HCT116 (cell line): ENCODE measurements at regions not wholly inside any gene's neighbourhood (a gene's known extent, or its start where the extent isn't known, plus 50 kb on each side); places are given as distances from the start of the nearest gene placed in this dataset.
"Not testable (repeated sequence)": the region's sequence is repeated elsewhere in the genome, so short reads cannot be mapped to it uniquely, and the experiment has no call there.

ENCODE experiments used
- ATAC-seq: fragments of 200-7000 bp; cut with Tn5 transposase; 2 replicates; pipeline ENCODE4 v1.9.1; 2020; ENCODE audit warnings: mild to moderate bottlenecking, moderate library complexity
- BruUV-seq: library from RNA; stranded (reverse); fragments of 400-500 nt; replicated peaks from 2 replicates; lab custom pipeline; 2021; lab: Mats Ljungman, UMichigan
- CTCF ChIA-PET: fragments of 300-600 bp; sonication (Branson Sonifier 250); formaldehyde crosslinking; loops from one replicate; lab custom pipeline; 2021; ENCODE audit warnings: antibody characterized with exemption; lab: Charles Lee
- POLR2A ChIA-PET: fragments of 300-600, 350-600 bp; sonication (Branson Sonifier 250); formaldehyde crosslinking; loops from one replicate; lab custom pipeline; 2021; ENCODE audit warnings: antibody characterized with exemption; lab: Charles Lee
- RAD21 ChIA-PET, 2 experiments: fragments of 300-600 bp; sonication (Branson Sonifier 250); formaldehyde crosslinking; loops; one replicate each; lab custom pipeline; 2023; ENCODE audit warnings: low total read pairs in 2 of 2; ENCODE audit not compliant: uncharacterized antibody in 2 of 2, unreplicated experiment in 2 of 2, low non-redundant PET in 1 of 2; lab: Charles Lee
- DNase-seq: peaks from one replicate; pipeline ENCODE4 v3.0.0-alpha.2; 2010; ENCODE audit warnings: low read depth, low spot score
- H2AFZ ChIP-seq: fragments of 200-600 bp; shearing (Covaris generic), sonication (generic); 2 replicates; pipeline ENCODE4 v1.6.1; 2017; ENCODE audit warnings: low read depth, mixed run types, mixed read lengths, antibody characterized with exemption, low read length; ENCODE audit not compliant: poor library complexity, severe bottlenecking
- H3K27ac ChIP-seq: 2 replicates; pipeline ENCODE4 v1.5.1; 2012; ENCODE audit warnings: low read depth, low read length
- H3K27me3 ChIP-seq: fragments of 200-600 bp; sonication (generic); 2 replicates; pipeline ENCODE4 v1.6.1; 2016; ENCODE audit warnings: mixed run types, low read length, mixed read lengths; ENCODE audit not compliant: insufficient read depth
- H3K36me3 ChIP-seq, 2 experiments: fragments of 200-500 bp in 1 of 2; fragments of 200-600 bp in 1 of 2; sonication (Bioruptor generic) in 1 of 2; sonication (generic) in 1 of 2; 2 replicates each; pipeline versions ENCODE4 v1.5.1 to v1.6.1; 2014 to 2016; ENCODE audit warnings: low read length in 2 of 2, inconsistent platforms in 1 of 2, mixed read lengths in 1 of 2, mixed run types in 1 of 2; ENCODE audit not compliant: insufficient read depth in 2 of 2, control insufficient read depth in 1 of 2
- H3K4me1 ChIP-seq, 2 experiments: fragments of 200-600 bp in 1 of 2; sonication (generic) in 1 of 2; 2 replicates each; pipeline versions ENCODE4 v1.5.1 to v1.6.1; 2012 to 2017; ENCODE audit warnings: low read length in 2 of 2, inconsistent platforms in 1 of 2, mild to moderate bottlenecking in 1 of 2, mixed read lengths in 1 of 2, mixed run types in 1 of 2, moderate library complexity in 1 of 2; ENCODE audit not compliant: insufficient read depth in 2 of 2, control insufficient read depth in 1 of 2
- H3K4me2 ChIP-seq: fragments of 200-600 bp; sonication (generic); 2 replicates; pipeline ENCODE4 v1.6.1; 2017; ENCODE audit warnings: mixed run types, low read length, mixed read lengths
- H3K4me3 ChIP-seq, 2 experiments: fragments of 200-600 bp in 1 of 2; sonication (generic) in 1 of 2; replicated peaks in 1 of 2; 2 replicates each; pipeline ENCODE4 v1.5.1; 2011 to 2016; ENCODE audit warnings: low read length in 2 of 2, control low read depth in 1 of 2, low read depth in 1 of 2, mild to moderate bottlenecking in 1 of 2, mixed read lengths in 1 of 2, mixed run types in 1 of 2
- H3K79me2 ChIP-seq: fragments of 200-600 bp; sonication (generic); 2 replicates; pipeline ENCODE4 v1.6.1; 2017; ENCODE audit warnings: mild to moderate bottlenecking, mixed run types, low read length, moderate library complexity, mixed read lengths; ENCODE audit not compliant: insufficient read depth
- H3K9ac ChIP-seq: fragments of 200-600 bp; sonication (generic); 2 replicates; pipeline ENCODE4 v1.6.1; 2016; ENCODE audit warnings: low read length, mixed read lengths
- H3K9me2 ChIP-seq: fragments of 200-600 bp; sonication (generic), shearing (Covaris generic); 2 replicates; pipeline ENCODE4 v1.6.1; 2017; ENCODE audit warnings: mixed run types, mild to moderate bottlenecking, moderate library complexity; ENCODE audit not compliant: insufficient read depth
- H3K9me3 ChIP-seq, 2 experiments: fragments of 200-500 bp in 1 of 2; fragments of 200-600 bp in 1 of 2; sonication (Bioruptor generic) in 1 of 2; sonication (generic) in 1 of 2; 2 replicates each; pipeline ENCODE4 v1.6.1; 2014 to 2017; ENCODE audit warnings: low read length in 2 of 2, mixed read lengths in 2 of 2, inconsistent platforms in 1 of 2, low read depth in 1 of 2, mild to moderate bottlenecking in 1 of 2, mixed run types in 1 of 2, moderate library complexity in 1 of 2; ENCODE audit not compliant: control insufficient read depth in 1 of 2, insufficient read depth in 1 of 2
- H4K20me1 ChIP-seq: fragments of 200-600 bp; sonication (generic), shearing (Covaris generic); 2 replicates; pipeline ENCODE4 v1.6.1; 2017; ENCODE audit warnings: mixed run types, mild to moderate bottlenecking, moderate library complexity; ENCODE audit not compliant: insufficient read depth
- CEBPB ChIP-seq: IDR thresholded peaks from 2 replicates; pipeline ENCODE4 v1.6.1; 2012; ENCODE audit warnings: low read depth
- FOSL1 ChIP-seq: IDR thresholded peaks from 2 replicates; pipeline ENCODE4 v1.6.1; 2012; ENCODE audit warnings: low read depth
- JUND ChIP-seq: IDR thresholded peaks from 2 replicates; pipeline ENCODE4 v1.6.1; 2012
- MAX ChIP-seq: IDR thresholded peaks from 2 replicates; pipeline ENCODE4 v1.6.1; 2012
- POLR2A ChIP-seq: IDR thresholded peaks from 2 replicates; pipeline ENCODE4 v1.7.0; 2011; ENCODE audit warnings: borderline replicate concordance; ENCODE audit not compliant: insufficient read depth, insufficient read length; ENCODE audit errors: extremely low read depth
- POLR2AphosphoS5 ChIP-seq: IDR thresholded peaks from 2 replicates; pipeline ENCODE4 v1.6.1; 2011; ENCODE audit warnings: mild to moderate bottlenecking, low read depth, low read length, moderate library complexity
- RAD21 ChIP-seq: IDR thresholded peaks from 2 replicates; pipeline ENCODE4 v1.6.1; 2012; ENCODE audit warnings: low read depth, mild to moderate bottlenecking
- SP1 ChIP-seq: IDR thresholded peaks from 2 replicates; pipeline ENCODE4 v1.6.1; 2012; ENCODE audit warnings: low read depth
- ZBTB33 ChIP-seq: IDR thresholded peaks from 2 replicates; pipeline ENCODE4 v1.6.1; 2011; ENCODE audit warnings: mild to moderate bottlenecking, low read length, moderate library complexity; ENCODE audit not compliant: insufficient replicate concordance; ENCODE audit errors: extremely low read depth
- intact Hi-C: fragments of 100-400 bp; cut with micrococcal nuclease; formaldehyde crosslinking; loops from 2 replicates; pipeline ENCODE4 v1.10.0; 2022

GRCh38 chrX:1086444-1087409 is 125.7 kb downstream of the CRLF2 start:
- peak; percentile 93 for DNase-seq
- CTCF ChIA-PET = no interaction called here
- peak overlapping the region; percentile 63; the same call in 1 of the 2 replicates for H3K27ac ChIP-seq
- BruUV-seq = no TSS peak
- peak overlapping the region; percentile 70 for H3K4me2 ChIP-seq
- H3K9me2 ChIP-seq = no peaks in the 10 kb centered on the region
- intact Hi-C loops = no loop called here
- ATAC-seq = peak; percentile 90
- H3K36me3 ChIP-seq = no peaks in the 10 kb centered on the region
- no peaks in the 10 kb centered on the region for H3K79me2 ChIP-seq
- H3K27me3 ChIP-seq = no peaks in the 10 kb centered on the region
- 0 out of 2 replicates have a peak, but pooled peaks have one; percentile 13 for TF ChIP-seq POLR2AphosphoS5
- 0 out of 2 replicates have a peak, but pooled peaks have one; percentile 32 for TF ChIP-seq CEBPB
- TF ChIP-seq MAX = 0 out of 2 replicates have a peak, but pooled peaks have one; percentile 20
- no peak for TF ChIP-seq POLR2A
- TF ChIP-seq RAD21 = 0 out of 2 replicates have a peak, but pooled peaks have one; percentile 6
- TF ChIP-seq SP1 = peak; percentile 76
- TF ChIP-seq JUND = peak; percentile 87
- TF ChIP-seq ZBTB33 = no peak
- TF ChIP-seq FOSL1 = peak; percentile 92
- TF ChIP-seq, all 23 proteins: peak for 7
- Histone ChIP-seq H4K20me1 (no peaks in the 10 kb centered on the region), H3K9ac (peak overlapping the region; percentile 28; the same call in 1 of the 2 replicates), H2AFZ (no peak overlapping the region), H3K4me1 (peaks cover 5 to 28% of the 10 kb centered on the region in 2 experiments; a peak in 3 of 4 replicates), H3K4me3 (peak overlapping the region in 1 of 2 experiments; percentile 38; a peak in 2 of 4 replicates), H3K9me3 (no peaks in the 10 kb centered on the region)
- POLR2A ChIA-PET = no interaction called here
- RAD21 ChIA-PET = no interaction called here

- H3K4me1 ChIP-seq = peaks cover 5 to 28% of the 10 kb centered on the region in 2 experiments; a peak in 3 of 4 replicates
- H3K9me3 ChIP-seq, ATAC-seq, DNase-seq, BruUV-seq, POLR2A ChIA-PET, H3K27me3 ChIP-seq, H3K9ac ChIP-seq, H4K20me1 ChIP-seq, H2AFZ ChIP-seq, H3K79me2 ChIP-seq, intact Hi-C loops, H3K36me3 ChIP-seq, H3K27ac ChIP-seq, H3K9me2 ChIP-seq, CTCF ChIA-PET, RAD21 ChIA-PET: not testable (repeated sequence)
- peak overlapping the region; percentile 70 for H3K4me2 ChIP-seq
- peak overlapping the region in 1 of 2 experiments; percentile 38; a peak in 1 of 4 replicates for H3K4me3 ChIP-seq
Measured at GRCh38 chrX:1085871-1086270, 126.6 kb downstream of the CRLF2 start.
